Daoy (cell line): ENCODE measurements at regions not wholly inside any gene's neighbourhood (a gene's known extent, or its start where the extent isn't known, plus 50 kb on each side); places are given as distances from the start of the nearest gene placed in this dataset.
A peak's percentile ranks its signal among the peaks of the same experiment; 100 is the strongest.
"Not testable (repeated sequence)": the region's sequence is repeated elsewhere in the genome, so short reads cannot be mapped to it uniquely, and the experiment has no call there.

Source experiments
- DNase-seq: peaks from one replicate; pipeline ENCODE4 v3.0.0-alpha.2; 2015; ENCODE audit warnings: low read depth

GRCh38 chr2:4139316-4139715, 435.9 kb downstream of the DCDC2C start:
- DNase-seq = no peak

- DNase-seq = no peak
Measured at GRCh38 chr2:4139731-4140130, 436.4 kb downstream of the DCDC2C start.

- DNase-seq = peak; percentile 38
Measured at GRCh38 chr2:4140281-4140970, 437.1 kb downstream of the DCDC2C start.

- DNase-seq = no peak
Measured at GRCh38 chr2:4144731-4145130, 441.4 kb downstream of the DCDC2C start.

- DNase-seq = no peak
Measured at GRCh38 chr2:4151521-4151920, 448.1 kb downstream of the DCDC2C start.

GRCh38 chr2:4152051-4152450, 448.7 kb downstream of the DCDC2C start:
- DNase-seq = no peak

GRCh38 chr2:4168834-4169233, 465.5 kb downstream of the DCDC2C start:
- DNase-seq = no peak

GRCh38 chr2:4174796-4175195, 471.4 kb downstream of the DCDC2C start:
- DNase-seq = no peak

- no peak for DNase-seq
Measured at GRCh38 chr2:4175343-4175742, 472.0 kb downstream of the DCDC2C start.

GRCh38 chr2:4180631-4181030, 477.3 kb downstream of the DCDC2C start:
- no peak for DNase-seq

- DNase-seq = no peak
Measured at GRCh38 chr2:4181062-4181461, 477.7 kb downstream of the DCDC2C start.

- no peak for DNase-seq
Measured at GRCh38 chr2:4188561-4188960, 485.2 kb downstream of the DCDC2C start.

GRCh38 chr2:4190548-4190947, 487.2 kb downstream of the DCDC2C start:
- peak; percentile 4 for DNase-seq

GRCh38 chr2:4192119-4192518, 488.7 kb downstream of the DCDC2C start:
- no peak for DNase-seq

GRCh38 chr2:4214444-4215205, 511.2 kb downstream of the DCDC2C start:
- DNase-seq = peak; percentile 7

- no peak for DNase-seq
Measured at GRCh38 chr2:4217737-4218136, 514.4 kb downstream of the DCDC2C start.

GRCh38 chr2:4219101-4219500, 515.7 kb downstream of the DCDC2C start:
- no peak for DNase-seq

- no peak for DNase-seq
Measured at GRCh38 chr2:4219571-4219970, 516.2 kb downstream of the DCDC2C start.

GRCh38 chr2:4221434-4221833, 518.1 kb downstream of the DCDC2C start:
- DNase-seq = no peak

GRCh38 chr2:4221845-4222244, 518.5 kb downstream of the DCDC2C start:
- no peak for DNase-seq

- DNase-seq = not testable (repeated sequence)
Measured at GRCh38 chr2:4244422-4244821, 541.0 kb downstream of the DCDC2C start.

GRCh38 chr2:4246364-4247131, 543.2 kb downstream of the DCDC2C start:
- no peak for DNase-seq

- DNase-seq = no peak
Measured at GRCh38 chr2:4247791-4248190, 544.4 kb downstream of the DCDC2C start.
